ENCODE measurements at regions not wholly inside any gene's neighbourhood (a gene's known extent, or its start where the extent isn't known, plus 50 kb on each side); places are given as distances from the start of the nearest gene placed in this dataset.

GRCh38 chr20:12256806-12257205 is 339.1 kb downstream of the BTBD3 start:
- H4K20me1 ChIP-seq (ENCODE audit: low read depth, low read length) = no peaks in the 10 kb centered on the region
- H3K4me3 ChIP-seq (ENCODE audit: insufficient read depth, low read length, poor library complexity, severe bottlenecking) = no peak overlapping the region
- H3K27me3 ChIP-seq (ENCODE audit: low read length) = no peaks in the 10 kb centered on the region
- H3K27ac ChIP-seq (ENCODE audit: low read depth, low read length) = no peak overlapping the region
- TF ChIP-seq EZH2phosphoT487 (conservative IDR thresholded peaks at IDR 0.05; ENCODE audit: low read length) (no peak), CTCF (IDR thresholded peaks at IDR 0.05; ENCODE audit: insufficient read depth, low read length, poor library complexity, severe bottlenecking) (no peak)
- H3K9me3 ChIP-seq (ENCODE audit: insufficient read depth, low read length) = no peaks in the 10 kb centered on the region
- H3K79me2 ChIP-seq (ENCODE audit: insufficient read depth, low read length) = no peaks in the 10 kb centered on the region
- H2AFZ ChIP-seq (ENCODE audit: low read depth, low read length, severe bottlenecking) = no peak overlapping the region
- H3K9ac ChIP-seq (ENCODE audit: low read length) = no peak overlapping the region
- no peak overlapping the region for H3K4me2 ChIP-seq (ENCODE audit: low read depth, low read length, poor library complexity, severe bottlenecking)
- no peaks in the 10 kb centered on the region for H3K9me2 ChIP-seq (replicated peaks; ENCODE audit: insufficient read depth, low read length)
- H3F3A ChIP-seq (ENCODE audit: insufficient read depth) = no peaks in the 10 kb centered on the region
- no peaks in the 10 kb centered on the region for H3K36me3 ChIP-seq (ENCODE audit: low read length)

GRCh38 chr20:12262747-12263146 is 345.1 kb downstream of the BTBD3 start:
- Histone ChIP-seq H3K4me2 (ENCODE audit: low read depth, low read length, poor library complexity, severe bottlenecking) (no peak overlapping the region), H3K27ac (ENCODE audit: low read depth, low read length) (no peak overlapping the region), H3K9me2 (replicated peaks; ENCODE audit: insufficient read depth, low read length) (no peaks in the 10 kb centered on the region), H3F3A (ENCODE audit: insufficient read depth) (no peaks in the 10 kb centered on the region), H3K4me3 (ENCODE audit: insufficient read depth, low read length, poor library complexity, severe bottlenecking) (no peak overlapping the region), H3K79me2 (ENCODE audit: insufficient read depth, low read length) (no peaks in the 10 kb centered on the region), H3K27me3 (ENCODE audit: low read length) (no peaks in the 10 kb centered on the region), H3K36me3 (ENCODE audit: low read length) (no peaks in the 10 kb centered on the region), H3K9ac (ENCODE audit: low read length) (no peak overlapping the region), H3K9me3 (ENCODE audit: insufficient read depth, low read length) (no peaks in the 10 kb centered on the region), H4K20me1 (ENCODE audit: low read depth, low read length) (no peaks in the 10 kb centered on the region), H2AFZ (ENCODE audit: low read depth, low read length, severe bottlenecking) (no peak overlapping the region)
- TF ChIP-seq EZH2phosphoT487 (conservative IDR thresholded peaks at IDR 0.05; ENCODE audit: low read length) = no peak

DNA sequence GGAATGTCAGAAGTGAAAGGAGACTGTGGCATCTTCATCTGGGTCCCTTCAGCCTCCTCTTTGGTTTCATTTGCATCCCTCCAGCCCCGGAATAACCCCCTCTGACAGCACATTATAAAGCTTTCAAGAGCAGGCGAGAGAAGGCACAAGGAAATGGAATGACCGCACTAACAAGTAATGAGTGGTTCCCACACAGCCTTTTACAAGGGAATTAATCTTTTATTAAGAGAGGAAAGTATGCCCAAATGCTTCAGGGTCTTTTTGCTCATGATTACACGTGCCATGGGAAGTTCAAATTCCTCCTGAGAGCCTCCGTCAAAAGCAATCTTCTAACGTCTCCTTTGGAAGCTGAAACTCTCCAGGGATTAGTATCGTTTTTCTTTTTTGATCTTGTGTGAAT is 347.0 kb downstream of the BTBD3 start:
- Histone ChIP-seq H3F3A (ENCODE audit: insufficient read depth) (no peaks in the 10 kb centered on the region), H3K36me3 (ENCODE audit: low read length) (no peaks in the 10 kb centered on the region), H2AFZ (ENCODE audit: low read depth, low read length, severe bottlenecking) (no peak overlapping the region), H3K9ac (ENCODE audit: low read length) (no peak overlapping the region), H3K27ac (ENCODE audit: low read depth, low read length) (no peak overlapping the region), H3K79me2 (ENCODE audit: insufficient read depth, low read length) (no peaks in the 10 kb centered on the region), H3K9me3 (ENCODE audit: insufficient read depth, low read length) (no peaks in the 10 kb centered on the region), H3K4me3 (ENCODE audit: insufficient read depth, low read length, poor library complexity, severe bottlenecking) (no peak overlapping the region), H3K4me2 (ENCODE audit: low read depth, low read length, poor library complexity, severe bottlenecking) (no peak overlapping the region), H3K9me2 (replicated peaks; ENCODE audit: insufficient read depth, low read length) (no peaks in the 10 kb centered on the region), H3K27me3 (ENCODE audit: low read length) (no peaks in the 10 kb centered on the region), H4K20me1 (ENCODE audit: low read depth, low read length) (no peaks in the 10 kb centered on the region)
- TF ChIP-seq CTCF (IDR thresholded peaks at IDR 0.05; ENCODE audit: insufficient read depth, low read length, poor library complexity, severe bottlenecking) (no peak), EZH2phosphoT487 (conservative IDR thresholded peaks at IDR 0.05; ENCODE audit: low read length) (no peak)

DNA sequence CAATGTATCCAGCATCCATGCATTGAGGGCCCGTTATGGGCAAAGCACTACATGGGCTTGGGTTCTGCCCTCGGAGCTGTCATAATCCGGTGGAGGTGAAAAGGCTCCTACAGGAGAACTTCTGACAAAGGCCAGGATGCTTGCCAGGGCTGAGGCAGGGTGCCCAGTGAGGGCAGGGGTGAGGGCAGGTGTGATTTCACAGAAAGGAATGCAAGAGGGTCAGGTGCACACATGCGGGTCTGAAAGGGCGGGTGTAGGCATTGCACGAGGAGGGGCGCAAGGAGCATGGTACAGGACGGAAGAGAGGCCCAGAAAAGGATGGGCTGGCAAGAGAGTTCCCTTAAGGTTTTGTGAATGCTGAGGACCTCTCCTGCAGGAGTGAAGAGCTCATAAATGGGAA is 348.0 kb downstream of the BTBD3 start:
- H3K79me2 ChIP-seq (ENCODE audit: insufficient read depth, low read length) = no peaks in the 10 kb centered on the region
- no peak overlapping the region for H2AFZ ChIP-seq (ENCODE audit: low read depth, low read length, severe bottlenecking)
- no peak overlapping the region for H3K9ac ChIP-seq (ENCODE audit: low read length)
- H3K27me3 ChIP-seq (ENCODE audit: low read length) = no peaks in the 10 kb centered on the region
- H3K9me2 ChIP-seq (replicated peaks; ENCODE audit: insufficient read depth, low read length) = no peaks in the 10 kb centered on the region
- no peak overlapping the region for H3K4me2 ChIP-seq (ENCODE audit: low read depth, low read length, poor library complexity, severe bottlenecking)
- no peaks in the 10 kb centered on the region for H4K20me1 ChIP-seq (ENCODE audit: low read depth, low read length)
- H3K9me3 ChIP-seq (ENCODE audit: insufficient read depth, low read length) = no peaks in the 10 kb centered on the region
- TF ChIP-seq EZH2phosphoT487 (conservative IDR thresholded peaks at IDR 0.05; ENCODE audit: low read length) = no peak
- TF ChIP-seq CTCF (IDR thresholded peaks at IDR 0.05; ENCODE audit: insufficient read depth, low read length, poor library complexity, severe bottlenecking) = no peak
- H3F3A ChIP-seq (ENCODE audit: insufficient read depth) = no peaks in the 10 kb centered on the region
- H3K36me3 ChIP-seq (ENCODE audit: low read length) = no peaks in the 10 kb centered on the region
- H3K27ac ChIP-seq (ENCODE audit: low read depth, low read length) = no peak overlapping the region
- H3K4me3 ChIP-seq (ENCODE audit: insufficient read depth, low read length, poor library complexity, severe bottlenecking) = no peak overlapping the region
